ENCODE measurements at regions not wholly inside any gene's neighbourhood (a gene's known extent, or its start where the extent isn't known, plus 50 kb on each side); places are given as distances from the start of the nearest gene placed in this dataset.
A peak's percentile ranks its signal among the peaks of the same experiment; 100 is the strongest.

DNA sequence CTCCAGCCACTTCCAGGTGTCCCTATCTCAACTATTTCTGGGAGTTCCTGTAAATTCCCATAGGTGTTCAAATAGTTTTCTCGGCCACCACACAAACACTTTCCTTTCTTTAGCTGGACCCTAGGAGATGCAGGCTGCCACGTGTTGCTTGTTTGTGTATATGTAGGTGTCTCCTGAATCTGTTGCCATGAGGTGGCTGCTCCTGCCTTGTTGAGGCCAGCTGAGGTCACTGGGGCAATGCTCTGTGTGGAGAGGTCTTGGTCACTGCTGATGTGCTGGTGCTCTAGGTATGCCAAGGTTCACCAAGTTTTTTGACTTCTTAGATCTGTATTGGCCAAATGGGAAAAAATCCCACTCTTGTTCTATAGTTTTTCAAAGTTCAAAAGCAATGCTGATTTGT, 132.5 kb upstream of the CHD1 start:
- TF ChIP-seq, protein P1, sequence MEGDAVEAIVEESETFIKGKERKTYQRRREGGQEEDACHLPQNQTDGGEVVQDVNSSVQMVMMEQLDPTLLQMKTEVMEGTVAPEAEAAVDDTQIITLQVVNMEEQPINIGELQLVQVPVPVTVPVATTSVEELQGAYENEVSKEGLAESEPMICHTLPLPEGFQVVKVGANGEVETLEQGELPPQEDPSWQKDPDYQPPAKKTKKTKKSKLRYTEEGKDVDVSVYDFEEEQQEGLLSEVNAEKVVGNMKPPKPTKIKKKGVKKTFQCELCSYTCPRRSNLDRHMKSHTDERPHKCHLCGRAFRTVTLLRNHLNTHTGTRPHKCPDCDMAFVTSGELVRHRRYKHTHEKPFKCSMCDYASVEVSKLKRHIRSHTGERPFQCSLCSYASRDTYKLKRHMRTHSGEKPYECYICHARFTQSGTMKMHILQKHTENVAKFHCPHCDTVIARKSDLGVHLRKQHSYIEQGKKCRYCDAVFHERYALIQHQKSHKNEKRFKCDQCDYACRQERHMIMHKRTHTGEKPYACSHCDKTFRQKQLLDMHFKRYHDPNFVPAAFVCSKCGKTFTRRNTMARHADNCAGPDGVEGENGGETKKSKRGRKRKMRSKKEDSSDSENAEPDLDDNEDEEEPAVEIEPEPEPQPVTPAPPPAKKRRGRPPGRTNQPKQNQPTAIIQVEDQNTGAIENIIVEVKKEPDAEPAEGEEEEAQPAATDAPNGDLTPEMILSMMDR (IDR thresholded peaks at IDR 0.05), result no peak

DNA sequence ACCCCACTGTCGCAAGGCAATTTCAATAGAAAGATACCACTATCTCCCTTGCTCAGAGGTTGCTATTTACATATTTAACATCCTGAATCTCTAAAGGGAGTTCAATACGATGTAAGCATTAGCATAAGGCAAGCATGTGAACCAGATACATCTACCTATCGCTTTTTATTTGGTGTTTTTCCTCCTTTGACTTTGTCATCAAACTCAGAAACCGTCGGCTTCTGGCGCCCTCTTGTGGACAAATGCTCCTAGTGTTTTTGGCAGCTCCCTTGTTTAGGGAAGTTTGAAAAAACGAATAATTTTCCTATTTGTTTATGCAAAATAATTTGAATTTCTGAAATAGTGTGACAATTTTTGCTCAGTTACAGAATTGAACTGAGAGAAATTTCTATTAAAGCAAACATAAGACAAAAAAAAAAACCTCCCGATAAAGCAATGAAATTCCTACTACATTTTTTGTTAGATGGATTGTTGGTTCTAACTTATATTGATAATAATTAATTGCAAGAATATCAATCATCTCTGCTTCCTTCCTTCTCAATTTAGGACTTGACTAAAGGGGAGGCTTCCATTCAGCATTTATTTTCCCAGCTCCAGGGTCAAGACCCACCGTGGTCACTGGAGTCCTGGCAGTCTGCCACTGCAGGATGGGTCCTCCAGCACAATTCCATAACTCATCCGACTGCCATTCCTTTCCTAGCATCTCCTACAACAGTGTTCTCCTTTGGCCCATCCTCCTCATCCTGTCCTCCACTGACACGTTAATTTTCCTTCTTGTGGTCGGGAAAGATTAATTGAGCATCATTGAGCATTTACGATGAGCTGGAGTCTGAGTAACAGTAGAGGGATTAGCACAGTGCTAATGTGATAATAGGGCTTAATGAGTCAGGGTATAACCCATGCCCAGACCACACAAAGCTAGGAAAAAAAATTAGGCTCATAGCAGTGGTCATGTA, 131.8 kb upstream of the CHD1 start:
- TF ChIP-seq, protein P1 (IDR thresholded peaks at IDR 0.05), result peak; percentile 87

DNA sequence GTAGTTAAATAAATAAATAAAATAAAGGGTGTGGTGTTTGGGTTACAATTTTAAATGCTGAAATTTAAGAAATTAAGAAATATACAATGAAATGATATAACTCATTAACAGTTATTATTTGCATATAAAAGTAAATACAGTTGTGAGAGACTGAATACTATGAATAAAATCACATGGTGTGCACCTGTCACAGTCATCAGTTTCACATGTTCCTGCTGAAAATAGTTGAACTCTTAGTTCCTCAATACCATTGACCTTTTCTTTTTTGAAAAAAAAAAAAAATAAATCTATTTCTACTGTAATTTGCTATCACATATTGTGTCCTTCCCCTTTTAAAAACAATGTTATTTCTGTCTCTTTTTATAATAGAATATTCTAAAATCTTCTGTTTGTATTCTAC, 130.9 kb upstream of the CHD1 start:
- TF ChIP-seq, protein P1 (IDR thresholded peaks at IDR 0.05), result no peak

DNA sequence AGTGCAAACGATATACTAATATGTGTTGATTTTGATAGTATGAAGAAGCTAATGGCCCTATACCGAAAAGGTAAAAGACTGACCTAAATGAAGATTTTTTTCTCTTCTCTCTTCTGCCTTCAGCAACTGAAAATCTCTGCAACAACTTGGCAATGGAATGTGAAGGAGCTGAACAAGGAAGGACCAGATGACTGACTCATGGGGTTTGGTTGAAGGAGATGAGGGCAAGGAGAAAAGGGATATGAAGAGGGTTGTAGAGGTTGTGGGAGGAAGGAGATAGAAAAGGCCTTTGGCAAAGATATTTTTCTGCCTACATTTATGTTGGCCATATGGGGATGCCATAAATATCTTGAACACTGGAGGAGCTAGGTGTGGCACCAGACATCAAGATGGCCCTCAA, 129.7 kb upstream of the CHD1 start:
- TF ChIP-seq, protein P1 (IDR thresholded peaks at IDR 0.05), result no peak

DNA sequence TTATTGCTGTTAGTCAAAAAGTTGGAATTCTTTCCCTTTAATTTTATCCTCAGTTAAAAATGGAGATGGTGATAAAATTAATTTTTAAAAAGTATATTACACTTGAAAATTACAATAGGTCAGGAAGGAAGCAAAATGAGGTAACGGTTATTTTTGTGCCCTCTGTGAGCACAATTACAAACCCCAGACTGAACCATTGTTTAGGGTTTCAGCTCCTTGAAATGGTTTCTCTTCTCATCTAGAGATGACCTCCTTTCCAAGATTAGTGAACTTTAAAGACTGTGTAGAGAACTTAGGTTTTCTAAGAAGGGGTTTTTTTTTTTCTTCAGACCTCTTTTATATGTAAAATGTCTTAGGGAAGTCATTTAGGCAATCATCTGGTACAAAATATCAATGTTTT, 126.2 kb upstream of the CHD1 start:
- TF ChIP-seq, protein P1 (IDR thresholded peaks at IDR 0.05), result no peak

DNA sequence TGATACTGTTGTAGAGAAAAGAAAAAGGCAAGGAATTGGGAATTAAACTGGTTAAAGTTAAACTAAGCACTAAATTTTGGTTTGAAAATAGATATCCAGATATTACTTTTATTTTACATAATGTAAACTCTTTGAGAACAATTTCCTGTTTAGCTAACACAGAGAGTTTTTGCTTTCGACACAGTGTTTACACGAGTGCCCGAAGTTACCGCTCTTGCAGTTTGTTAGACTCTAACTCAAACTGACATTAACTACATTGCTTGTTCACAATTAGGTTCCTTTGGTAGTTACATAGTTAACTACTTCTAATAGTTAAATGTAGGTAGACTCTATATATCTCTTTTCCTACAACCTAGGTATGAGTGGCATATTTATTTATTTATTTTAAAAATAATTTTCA, 117.1 kb upstream of the CHD1 start:
- TF ChIP-seq, protein P1 (IDR thresholded peaks at IDR 0.05), result no peak

DNA sequence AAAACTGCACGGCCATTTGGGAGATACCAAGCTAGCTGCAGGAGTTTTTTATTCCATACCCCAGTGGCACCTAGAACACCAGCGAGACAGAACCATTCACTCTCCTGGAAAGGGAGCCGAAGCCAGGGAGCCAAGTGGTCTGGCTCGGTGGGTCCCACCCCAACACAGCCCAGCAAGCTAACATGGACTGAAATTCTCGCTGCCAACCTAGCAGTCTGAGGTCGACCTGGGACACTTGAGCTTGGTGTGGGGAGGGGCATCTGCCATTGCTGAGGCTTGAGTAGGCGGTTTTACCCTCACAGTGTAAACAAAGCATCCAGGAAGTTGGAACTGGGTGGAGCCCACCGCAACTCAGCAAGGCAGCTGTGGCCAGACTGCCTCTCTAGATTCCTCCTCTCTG, 108.9 kb upstream of the CHD1 start:
- TF ChIP-seq, protein P1 (IDR thresholded peaks at IDR 0.05), result no peak
